Tibial artery (tissue), 4 donors: ENCODE measurements at regions not wholly inside any gene's neighbourhood (a gene's known extent, or its start where the extent isn't known, plus 50 kb on each side); places are given as distances from the start of the nearest gene placed in this dataset.

Experiments used
- DNase-seq, 2 donors: peaks; one replicate each; pipeline ENCODE4 v3.0.0-alpha.2; 2019
- H3K27ac ChIP-seq, 2 donors: fragments of 200-600 bp; sonication (generic) in 1 of 2; 1 replicate in 1 of 2; 2 replicates in 1 of 2; pipeline ENCODE4 v1.5.1; 2018 to 2019; ENCODE audit warnings: mild to moderate bottlenecking in 1 of 2
- H3K27me3 ChIP-seq, 2 donors: fragments of 200-600 bp; sonication (generic) in 1 of 2; one replicate each; pipeline versions ENCODE4 v1.5.1 to v1.6.0; 2016 to 2019
- H3K36me3 ChIP-seq, 3 donors: fragments of 200-600 bp; sonication (generic) in 2 of 3; one replicate each; pipeline ENCODE4 v1.5.1; 2016 to 2019; ENCODE audit warnings: mild to moderate bottlenecking in 2 of 3
- H3K4me1 ChIP-seq, 4 donors: fragments of 200-600 bp; sonication (generic) in 2 of 4; 1 replicate in 3 of 4; 2 replicates in 1 of 4; pipeline ENCODE4 v1.5.1; 2016 to 2019
- H3K4me3 ChIP-seq, 2 donors: fragments of 200-600 bp; sonication (generic) in 1 of 2; 1 replicate in 1 of 2; 2 replicates in 1 of 2; pipeline ENCODE4 v1.5.1; 2018 to 2019; ENCODE audit warnings: mild to moderate bottlenecking in 2 of 2
- H3K9me3 ChIP-seq, 3 donors: fragments of 200-600 bp; sonication (generic) in 1 of 3; one replicate each; pipeline ENCODE4 v1.5.1; 2016 to 2019
- intact Hi-C: fragments of 100-400 bp; cut with DNase I; formaldehyde crosslinking; loops from one replicate; pipeline ENCODE4 v1.15.0; 2023; ENCODE audit warnings: low total_unique reads
- TF ChIP-seq, protein P1 (sequence below), 2 experiments: fragments of 200-600 bp in 1 of 2; fragments of 450-650 bp in 1 of 2; IDR thresholded peaks; one replicate each; pipeline ENCODE4 v1.5.1; 2017 to 2019; ENCODE audit warnings: antibody characterized with exemption in 2 of 2, mild to moderate bottlenecking in 1 of 2, moderate library complexity in 1 of 2

DNA sequence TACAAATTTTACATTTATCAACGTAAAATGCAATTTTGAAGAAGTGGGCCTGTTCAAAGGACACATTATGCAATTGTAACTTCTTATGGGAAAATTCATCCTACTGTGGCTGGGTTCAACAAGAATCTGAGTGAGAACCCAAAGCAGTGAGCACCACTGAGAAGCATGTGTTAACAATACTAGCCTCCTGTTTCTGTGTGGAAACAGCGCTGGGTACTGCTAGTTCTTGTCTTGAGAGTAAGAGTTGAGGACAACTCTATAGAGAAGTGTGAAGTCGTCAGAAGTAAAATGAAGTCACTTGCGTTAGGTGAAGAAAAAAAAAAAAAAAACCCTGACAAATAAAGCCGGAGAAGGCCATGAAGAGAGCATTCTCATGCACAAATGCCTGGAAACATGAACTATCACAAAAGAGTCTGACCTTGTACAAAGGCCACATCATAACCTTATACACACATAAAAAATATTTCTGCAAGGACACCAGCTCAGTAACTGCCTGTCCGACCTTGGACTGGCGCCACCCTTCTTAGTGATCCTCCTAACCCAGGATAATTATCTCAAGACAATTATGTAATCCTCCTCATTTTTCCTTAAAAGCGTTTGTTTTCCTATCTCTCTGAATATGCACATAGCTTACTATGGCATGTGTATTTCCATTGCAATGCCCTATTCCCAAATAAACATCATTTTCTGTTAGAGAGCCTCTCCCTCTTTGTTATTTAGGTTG lies 554.9 kb downstream of the HTR7 start:
- Histone ChIP-seq H3K4me1 (peaks cover 0 to 13% (median 2%) of the 10 kb centered on the region in 4 donors), H3K27ac (no peak overlapping the region), H3K4me3 (no peak overlapping the region), H3K9me3 (no peaks in the 10 kb centered on the region), H3K36me3 (no peaks in the 10 kb centered on the region), H3K27me3 (no peaks in the 10 kb centered on the region)
- no peak for DNase-seq
- TF ChIP-seq, protein P1, sequence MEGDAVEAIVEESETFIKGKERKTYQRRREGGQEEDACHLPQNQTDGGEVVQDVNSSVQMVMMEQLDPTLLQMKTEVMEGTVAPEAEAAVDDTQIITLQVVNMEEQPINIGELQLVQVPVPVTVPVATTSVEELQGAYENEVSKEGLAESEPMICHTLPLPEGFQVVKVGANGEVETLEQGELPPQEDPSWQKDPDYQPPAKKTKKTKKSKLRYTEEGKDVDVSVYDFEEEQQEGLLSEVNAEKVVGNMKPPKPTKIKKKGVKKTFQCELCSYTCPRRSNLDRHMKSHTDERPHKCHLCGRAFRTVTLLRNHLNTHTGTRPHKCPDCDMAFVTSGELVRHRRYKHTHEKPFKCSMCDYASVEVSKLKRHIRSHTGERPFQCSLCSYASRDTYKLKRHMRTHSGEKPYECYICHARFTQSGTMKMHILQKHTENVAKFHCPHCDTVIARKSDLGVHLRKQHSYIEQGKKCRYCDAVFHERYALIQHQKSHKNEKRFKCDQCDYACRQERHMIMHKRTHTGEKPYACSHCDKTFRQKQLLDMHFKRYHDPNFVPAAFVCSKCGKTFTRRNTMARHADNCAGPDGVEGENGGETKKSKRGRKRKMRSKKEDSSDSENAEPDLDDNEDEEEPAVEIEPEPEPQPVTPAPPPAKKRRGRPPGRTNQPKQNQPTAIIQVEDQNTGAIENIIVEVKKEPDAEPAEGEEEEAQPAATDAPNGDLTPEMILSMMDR (IDR thresholded peaks at IDR 0.05): no peak
- intact Hi-C loops: no loop called here

DNA sequence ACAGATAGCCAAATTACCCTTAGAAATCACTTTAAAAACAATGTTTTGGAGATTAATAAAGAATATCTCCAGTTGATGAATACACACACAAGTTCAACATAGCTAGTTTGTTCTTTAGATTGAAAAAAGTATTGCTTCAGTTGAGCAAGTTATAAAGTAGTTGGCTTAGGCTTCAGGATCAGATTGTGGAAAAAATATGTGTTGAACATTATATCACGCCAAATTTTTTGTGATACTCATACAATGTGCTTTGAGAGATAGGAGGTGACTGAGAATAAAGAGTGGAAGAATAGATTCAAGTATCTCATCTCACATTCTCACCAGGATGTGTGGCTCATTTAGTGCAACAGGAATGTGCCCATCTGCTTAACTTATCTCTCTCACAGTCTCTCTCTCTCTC lies 553.3 kb downstream of the HTR7 start:
- intact Hi-C loops: no loop called here
- Histone ChIP-seq H3K27ac (no peak overlapping the region), H3K4me1 (peaks cover 0 to 19% (median 2%) of the 10 kb centered on the region in 4 donors), H3K4me3 (no peak overlapping the region), H3K36me3 (no peaks in the 10 kb centered on the region), H3K27me3 (no peaks in the 10 kb centered on the region), H3K9me3 (no peaks in the 10 kb centered on the region)
- TF ChIP-seq, protein P1 (IDR thresholded peaks at IDR 0.05): no peak
- DNase-seq: no peak

DNA sequence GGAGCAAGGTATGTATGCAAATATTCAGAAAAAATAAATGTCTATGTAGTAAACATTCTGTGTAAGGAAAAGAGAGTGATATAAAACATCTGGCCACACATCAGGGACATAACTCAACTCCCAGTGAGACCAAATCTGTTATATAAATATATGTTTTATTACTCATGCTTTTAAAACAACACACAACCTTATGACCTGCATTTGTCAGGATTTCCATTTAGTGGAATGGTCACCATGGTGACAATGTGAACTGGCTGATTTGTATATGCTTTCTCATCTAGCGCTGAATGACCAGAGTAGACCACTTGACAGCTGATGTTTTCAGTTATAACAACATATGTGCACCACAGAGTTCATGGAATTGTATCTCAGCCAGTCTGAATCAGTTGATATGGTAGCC lies 551.7 kb downstream of the HTR7 start:
- no peaks in the 10 kb centered on the region for H3K9me3 ChIP-seq
- DNase-seq: no peak
- intact Hi-C loops: no loop called here

DNA sequence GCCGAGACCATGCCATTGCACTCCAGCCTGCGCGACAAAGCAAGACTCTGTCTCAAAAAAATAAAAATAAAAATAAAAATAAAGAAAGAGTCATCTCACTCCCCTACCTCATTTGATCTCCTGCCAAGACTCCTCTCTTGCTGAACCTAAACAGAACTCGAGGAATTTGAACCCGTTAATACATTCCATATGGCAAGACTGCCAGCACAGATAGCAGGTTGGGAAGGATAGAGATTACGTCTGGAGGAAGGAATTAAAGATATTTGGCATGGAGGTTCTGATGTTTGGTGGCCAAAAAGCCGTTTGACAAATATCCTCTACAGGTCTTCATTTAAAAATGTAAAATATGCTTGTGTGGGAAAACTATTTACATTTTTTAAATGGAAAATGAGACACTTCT lies 549.6 kb downstream of the HTR7 start:
- peaks cover 0 to 19% (median 2%) of the 10 kb centered on the region in 4 donors for H3K4me1 ChIP-seq
- no peaks in the 10 kb centered on the region for H3K9me3 ChIP-seq
- no peaks in the 10 kb centered on the region for H3K36me3 ChIP-seq
- no peak overlapping the region for H3K27ac ChIP-seq
- no peak overlapping the region for H3K4me3 ChIP-seq
- intact Hi-C loops: no loop called here
- H3K27me3 ChIP-seq: no peaks in the 10 kb centered on the region
- TF ChIP-seq, protein P1 (IDR thresholded peaks at IDR 0.05): no peak
- no peak for DNase-seq

More for the DNA sequence above, 551.7 kb downstream of the HTR7 start:
- no peaks in the 10 kb centered on the region for H3K27me3 ChIP-seq
- H3K4me1 ChIP-seq: peaks cover 0 to 19% (median 2%) of the 10 kb centered on the region in 4 donors
- TF ChIP-seq, protein P1 (IDR thresholded peaks at IDR 0.05): no peak
- H3K27ac ChIP-seq: no peak overlapping the region
- H3K36me3 ChIP-seq: no peaks in the 10 kb centered on the region
- no peak overlapping the region for H3K4me3 ChIP-seq

DNA sequence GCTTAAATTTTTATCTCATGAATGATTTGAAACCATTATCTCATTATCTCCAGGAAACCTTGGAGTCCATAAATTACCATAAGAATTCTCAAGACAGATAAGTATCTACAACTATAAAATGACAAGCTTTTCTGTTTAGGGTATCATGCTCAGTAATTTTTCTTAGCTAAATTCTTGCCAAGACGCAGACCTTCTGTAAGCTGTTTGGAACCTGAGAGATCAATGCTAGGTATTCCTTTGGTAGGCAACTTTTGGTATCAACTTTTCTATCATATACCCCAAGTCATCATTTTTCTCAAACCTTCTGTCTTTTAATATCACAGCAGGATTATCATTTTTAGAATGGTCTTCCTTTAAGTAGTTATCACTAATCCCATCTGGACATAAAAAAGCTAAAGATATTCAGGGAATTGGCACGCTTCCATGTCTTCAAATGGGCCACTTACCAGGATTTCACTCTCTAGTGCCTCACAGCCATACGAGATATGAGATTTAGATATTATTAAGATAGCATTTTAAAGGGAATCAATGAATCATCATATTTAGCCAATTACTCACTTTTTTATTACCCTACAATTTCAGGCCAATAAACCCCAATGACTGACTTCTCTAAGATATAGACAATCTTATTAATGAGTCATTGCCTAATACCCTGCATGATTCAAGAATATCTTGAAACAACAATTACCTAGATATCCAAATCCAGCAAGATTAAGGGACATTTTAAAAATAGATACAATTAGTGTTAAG lies 544.1 kb downstream of the HTR7 start:
- H3K4me1 ChIP-seq: no peaks in the 10 kb centered on the region
- intact Hi-C loops: no loop called here

More for the DNA sequence above, 544.1 kb downstream of the HTR7 start:
- Histone ChIP-seq H3K27ac (no peak overlapping the region), H3K9me3 (no peaks in the 10 kb centered on the region), H3K27me3 (no peaks in the 10 kb centered on the region), H3K4me3 (no peak overlapping the region), H3K36me3 (no peaks in the 10 kb centered on the region)
- no peak for DNase-seq
- TF ChIP-seq, protein P1 (IDR thresholded peaks at IDR 0.05): no peak
